PC-3 (cell line): ENCODE measurements at regions not wholly inside any gene's neighbourhood (a gene's known extent, or its start where the extent isn't known, plus 50 kb on each side); places are given as distances from the start of the nearest gene placed in this dataset.

Source experiments
- EZH2phosphoT487 ChIP-seq: fragments of 300-600 bp; sonication (generic); IDR thresholded peaks from 2 replicates; pipeline ENCODE4 v1.6.1; 2018; ENCODE audit warnings: mild to moderate bottlenecking, antibody characterized with exemption, low read length, borderline replicate concordance
- TF ChIP-seq, protein P1 (sequence below): fragments of 300-600 bp; sonication (generic); conservative IDR thresholded peaks from 2 replicates; pipeline ENCODE4 v1.5.1; 2017; ENCODE audit warnings: antibody characterized with exemption, low read depth, mild to moderate bottlenecking, low read length

DNA sequence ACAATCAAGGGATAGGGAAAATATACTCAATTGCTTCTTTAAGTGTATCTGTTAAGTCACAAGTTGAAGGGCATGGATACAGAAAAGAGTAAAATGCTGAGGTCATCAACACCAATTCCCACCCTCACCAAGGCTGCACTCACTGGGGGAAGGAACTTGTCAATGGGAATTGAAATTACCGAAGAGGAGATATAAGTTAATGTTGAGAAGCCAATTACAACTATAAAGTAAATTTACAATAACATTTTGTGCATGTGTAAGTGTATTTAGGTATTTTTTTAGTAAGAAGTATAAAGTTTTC lies 255.1 kb upstream of the KCNIP4 start:
- TF ChIP-seq, protein P1, sequence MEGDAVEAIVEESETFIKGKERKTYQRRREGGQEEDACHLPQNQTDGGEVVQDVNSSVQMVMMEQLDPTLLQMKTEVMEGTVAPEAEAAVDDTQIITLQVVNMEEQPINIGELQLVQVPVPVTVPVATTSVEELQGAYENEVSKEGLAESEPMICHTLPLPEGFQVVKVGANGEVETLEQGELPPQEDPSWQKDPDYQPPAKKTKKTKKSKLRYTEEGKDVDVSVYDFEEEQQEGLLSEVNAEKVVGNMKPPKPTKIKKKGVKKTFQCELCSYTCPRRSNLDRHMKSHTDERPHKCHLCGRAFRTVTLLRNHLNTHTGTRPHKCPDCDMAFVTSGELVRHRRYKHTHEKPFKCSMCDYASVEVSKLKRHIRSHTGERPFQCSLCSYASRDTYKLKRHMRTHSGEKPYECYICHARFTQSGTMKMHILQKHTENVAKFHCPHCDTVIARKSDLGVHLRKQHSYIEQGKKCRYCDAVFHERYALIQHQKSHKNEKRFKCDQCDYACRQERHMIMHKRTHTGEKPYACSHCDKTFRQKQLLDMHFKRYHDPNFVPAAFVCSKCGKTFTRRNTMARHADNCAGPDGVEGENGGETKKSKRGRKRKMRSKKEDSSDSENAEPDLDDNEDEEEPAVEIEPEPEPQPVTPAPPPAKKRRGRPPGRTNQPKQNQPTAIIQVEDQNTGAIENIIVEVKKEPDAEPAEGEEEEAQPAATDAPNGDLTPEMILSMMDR: no peak
- no peak for TF ChIP-seq EZH2phosphoT487
